HG03378 (cell line): ENCODE measurements at regions not wholly inside any gene's neighbourhood (a gene's known extent, or its start where the extent isn't known, plus 50 kb on each side); places are given as distances from the start of the nearest gene placed in this dataset.
"Not testable (repeated sequence)": the region's sequence is repeated elsewhere in the genome, so short reads cannot be mapped to it uniquely, and the experiment has no call there.

Source experiments
- ATAC-seq: cut with Tn5 transposase; IDR thresholded peaks from one replicate; pipeline ENCODE4 v1.9.1; 2021; ENCODE audit warnings: mild to moderate bottlenecking, moderate library complexity; ENCODE audit not compliant: unreplicated experiment

GRCh38 chr17:14581186-14581830 lies 280.4 kb downstream of the HS3ST3B1 start:
- no peak for ATAC-seq

- ATAC-seq = no peak
Observed at GRCh38 chr17:14580499-14580898, 279.6 kb downstream of the HS3ST3B1 start.

GRCh38 chr17:14579716-14580115 lies 278.8 kb downstream of the HS3ST3B1 start:
- no peak for ATAC-seq

- no peak for ATAC-seq
Observed at GRCh38 chr17:14575471-14575953, 274.6 kb downstream of the HS3ST3B1 start.

GRCh38 chr17:14560325-14560724 lies 259.4 kb downstream of the HS3ST3B1 start:
- ATAC-seq = not testable (repeated sequence)

- ATAC-seq = no peak
Observed at GRCh38 chr17:14559264-14560119, 258.6 kb downstream of the HS3ST3B1 start.

- ATAC-seq = no peak
Observed at GRCh38 chr17:14557480-14557879, 256.6 kb downstream of the HS3ST3B1 start.

- no peak for ATAC-seq
Observed at GRCh38 chr17:14553847-14554246, 253.0 kb downstream of the HS3ST3B1 start.

- no peak for ATAC-seq
Observed at GRCh38 chr17:14552306-14552705, 251.4 kb downstream of the HS3ST3B1 start.

- ATAC-seq = no peak
Observed at GRCh38 chr17:14547556-14547955, 246.7 kb downstream of the HS3ST3B1 start.

GRCh38 chr17:14547016-14547415 lies 246.1 kb downstream of the HS3ST3B1 start:
- ATAC-seq = no peak

GRCh38 chr17:14545156-14545906 lies 244.4 kb downstream of the HS3ST3B1 start:
- no peak for ATAC-seq

GRCh38 chr17:14541714-14542113 lies 240.8 kb downstream of the HS3ST3B1 start:
- ATAC-seq = no peak

- no peak for ATAC-seq
Observed at GRCh38 chr17:14539801-14540200, 238.9 kb downstream of the HS3ST3B1 start.

- ATAC-seq = not testable (repeated sequence)
Observed at GRCh38 chr17:14532242-14532641, 231.4 kb downstream of the HS3ST3B1 start.

- no peak for ATAC-seq
Observed at GRCh38 chr17:14525551-14526455, 224.9 kb downstream of the HS3ST3B1 start.

GRCh38 chr17:14522795-14523387 lies 222.0 kb downstream of the HS3ST3B1 start:
- no peak for ATAC-seq

GRCh38 chr17:14518919-14519318 lies 218.0 kb downstream of the HS3ST3B1 start:
- not testable (repeated sequence) for ATAC-seq

GRCh38 chr17:14514973-14515372 lies 214.1 kb downstream of the HS3ST3B1 start:
- no peak for ATAC-seq

- ATAC-seq = no peak
Observed at GRCh38 chr17:14513835-14514234, 213.0 kb downstream of the HS3ST3B1 start.
